GM19099 (cell line): ENCODE measurements at regions not wholly inside any gene's neighbourhood (a gene's known extent, or its start where the extent isn't known, plus 50 kb on each side); places are given as distances from the start of the nearest gene placed in this dataset.

Source experiments
- POLR2A ChIP-seq: IDR thresholded peaks from 3 replicates; pipeline ENCODE4 v1.6.1; 2011; ENCODE audit warnings: low read depth; ENCODE audit not compliant: insufficient read length; ENCODE audit errors: extremely low read depth

GRCh38 chr2:195338856-195339255 is 318.2 kb upstream of the SLC39A10 start:
- no peak for TF ChIP-seq POLR2A

- TF ChIP-seq POLR2A, result no peak
These were observed 319.4 kb upstream of the SLC39A10 start for GRCh38 chr2:195337597-195337996.

DNA sequence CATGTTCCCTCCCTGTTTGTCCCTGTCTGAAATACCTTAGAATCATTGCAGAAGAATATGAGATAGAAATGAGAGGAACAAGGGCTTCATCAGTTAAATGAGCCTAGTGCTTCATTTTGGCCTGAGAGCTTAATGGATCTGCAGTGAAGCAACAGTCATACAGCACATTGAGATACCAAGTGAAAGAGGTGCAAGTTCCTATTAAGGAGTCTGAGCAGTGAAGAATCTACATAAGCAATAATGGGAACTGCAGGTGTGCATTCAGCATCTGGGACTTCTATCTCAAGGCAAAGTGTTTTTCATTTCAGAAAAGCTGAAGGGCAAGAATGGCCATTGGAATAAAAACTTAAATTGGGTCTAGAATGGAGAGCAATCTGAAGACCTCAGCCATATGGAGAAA is 323.2 kb upstream of the SLC39A10 start:
- no peak for TF ChIP-seq POLR2A

GRCh38 chr2:195331966-195332365 is 325.1 kb upstream of the SLC39A10 start:
- no peak for TF ChIP-seq POLR2A

GRCh38 chr2:195331129-195331528 is 325.9 kb upstream of the SLC39A10 start:
- TF ChIP-seq POLR2A, result no peak

GRCh38 chr2:195330513-195330956 is 326.5 kb upstream of the SLC39A10 start:
- TF ChIP-seq POLR2A, result no peak

DNA sequence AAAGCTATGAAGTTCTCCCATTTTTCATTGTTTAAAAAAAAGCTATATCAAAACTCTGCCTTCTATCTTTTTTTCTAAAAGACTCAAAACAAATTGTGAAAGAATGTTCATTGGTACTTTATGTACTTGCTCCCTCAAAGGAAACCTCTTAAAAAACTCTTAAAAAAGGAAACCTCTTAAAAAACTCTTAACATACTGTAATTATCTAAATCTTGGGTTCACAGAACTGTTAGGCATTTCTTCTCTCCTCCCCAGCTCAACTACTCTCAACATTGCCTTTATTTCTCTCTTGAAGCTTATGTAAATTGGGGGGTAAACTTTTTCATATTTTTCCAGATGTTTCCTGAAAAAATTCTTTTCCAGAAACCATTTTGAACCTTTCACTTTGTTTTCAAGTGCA is 330.5 kb upstream of the SLC39A10 start:
- TF ChIP-seq POLR2A, result no peak

GRCh38 chr2:195322324-195322723 is 334.7 kb upstream of the SLC39A10 start:
- TF ChIP-seq POLR2A, result no peak

- TF ChIP-seq POLR2A, result no peak
These were observed 336.5 kb upstream of the SLC39A10 start for GRCh38 chr2:195320413-195320973.

DNA sequence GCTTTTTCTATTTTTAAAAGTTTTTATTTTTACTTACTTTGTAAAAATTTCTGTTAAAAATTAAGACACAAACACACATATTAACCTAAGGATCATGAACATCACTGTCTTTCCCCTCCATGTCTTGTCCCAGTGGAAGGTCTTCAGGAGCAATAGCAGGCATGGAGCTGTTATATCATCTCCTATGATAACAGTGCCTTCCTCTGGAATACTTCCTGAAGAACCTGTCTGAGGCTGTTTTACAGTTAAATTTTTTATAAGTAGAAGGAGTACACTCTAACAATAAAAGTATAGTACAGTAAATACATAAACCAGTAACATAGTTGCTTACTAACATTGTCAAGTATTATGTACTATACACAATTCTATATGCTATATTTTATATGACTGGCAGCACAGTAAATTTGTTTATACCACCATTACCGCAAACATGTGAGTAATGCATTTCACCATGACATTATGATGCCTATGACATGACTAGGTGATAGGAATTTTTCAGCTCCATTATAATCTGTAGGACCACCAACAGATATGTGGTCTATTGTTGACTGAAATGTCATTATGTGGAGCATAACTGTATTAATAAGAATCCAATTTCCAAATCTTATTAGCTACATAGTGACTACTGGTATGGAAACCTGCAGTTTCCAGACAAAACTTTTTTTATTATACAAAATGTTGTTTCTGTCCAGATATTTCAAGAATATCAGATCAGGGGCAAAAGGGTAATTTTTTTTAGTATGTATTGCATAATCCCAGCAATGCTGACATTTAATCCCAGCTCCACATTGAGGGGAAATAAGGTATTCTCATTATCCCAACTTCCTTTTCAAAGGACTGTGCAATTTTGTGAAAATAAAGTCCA is 337.2 kb upstream of the SLC39A10 start:
- no peak for TF ChIP-seq POLR2A

DNA sequence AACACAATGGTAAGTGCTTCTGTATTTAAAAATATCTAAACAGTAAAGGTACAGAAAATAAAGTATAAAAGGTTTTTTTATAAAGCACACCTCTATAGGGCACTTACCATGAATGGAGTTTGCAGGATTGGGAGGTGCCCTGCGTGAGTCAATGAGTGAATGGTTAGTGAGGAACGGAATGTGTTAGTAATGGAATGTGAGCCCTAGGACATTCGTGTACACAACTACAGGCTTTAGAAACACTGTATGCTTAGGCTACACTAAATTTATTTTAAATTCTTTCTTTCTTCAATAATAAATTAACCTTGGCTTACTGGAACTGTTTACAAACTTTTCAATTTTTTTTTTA is 337.9 kb upstream of the SLC39A10 start:
- TF ChIP-seq POLR2A, result no peak

DNA sequence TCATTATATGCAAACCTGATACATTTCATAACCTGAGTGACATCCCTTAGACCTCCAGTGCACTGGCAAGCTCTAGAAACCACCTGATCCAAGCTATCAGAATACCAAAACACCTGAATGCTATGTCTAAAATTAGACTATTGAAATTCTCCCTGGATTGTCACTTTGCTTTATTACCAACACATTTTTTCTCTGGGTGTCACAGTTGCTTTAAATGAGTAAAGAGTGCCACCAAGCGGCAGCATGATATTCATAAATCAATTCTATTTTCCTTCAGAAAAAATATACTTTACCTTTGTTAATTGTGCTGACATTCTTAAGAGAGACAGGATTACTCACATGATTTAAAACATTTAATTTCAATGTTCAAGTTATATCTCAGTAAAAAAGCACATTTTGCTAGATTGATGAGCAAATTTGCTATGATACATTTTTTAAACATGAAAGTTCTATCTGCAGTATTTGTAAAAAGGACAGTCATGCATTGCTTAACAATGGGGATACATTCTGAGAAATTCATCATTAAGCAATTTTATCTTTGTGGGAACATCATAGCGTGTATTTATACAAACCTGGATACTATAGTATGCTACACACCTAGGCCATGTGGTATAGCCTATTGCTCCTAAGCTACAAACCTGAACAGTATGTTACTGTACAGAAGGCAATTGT is 338.4 kb upstream of the SLC39A10 start:
- no peak for TF ChIP-seq POLR2A

DNA sequence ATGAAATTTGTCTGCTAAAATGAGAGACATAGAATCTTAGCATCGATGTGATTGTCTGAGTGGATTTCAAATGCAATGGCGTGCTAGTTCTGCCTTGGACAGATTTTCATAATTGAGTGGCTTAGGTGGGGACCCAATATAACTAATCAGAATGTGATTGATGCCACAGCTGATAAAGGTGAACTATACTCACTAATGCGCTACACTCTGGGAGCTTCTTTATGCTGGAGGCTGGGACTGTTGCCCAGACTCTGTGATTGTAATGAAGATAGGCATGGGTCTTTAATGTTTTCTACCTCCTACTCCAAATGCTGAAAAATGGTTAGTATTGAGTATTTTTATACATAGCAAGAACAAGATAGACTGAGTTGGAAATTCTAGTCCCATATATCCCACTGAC is 339.5 kb upstream of the SLC39A10 start:
- no peak for TF ChIP-seq POLR2A

- TF ChIP-seq POLR2A, result no peak
These were observed 340.5 kb upstream of the SLC39A10 start for GRCh38 chr2:195316486-195316885.

DNA sequence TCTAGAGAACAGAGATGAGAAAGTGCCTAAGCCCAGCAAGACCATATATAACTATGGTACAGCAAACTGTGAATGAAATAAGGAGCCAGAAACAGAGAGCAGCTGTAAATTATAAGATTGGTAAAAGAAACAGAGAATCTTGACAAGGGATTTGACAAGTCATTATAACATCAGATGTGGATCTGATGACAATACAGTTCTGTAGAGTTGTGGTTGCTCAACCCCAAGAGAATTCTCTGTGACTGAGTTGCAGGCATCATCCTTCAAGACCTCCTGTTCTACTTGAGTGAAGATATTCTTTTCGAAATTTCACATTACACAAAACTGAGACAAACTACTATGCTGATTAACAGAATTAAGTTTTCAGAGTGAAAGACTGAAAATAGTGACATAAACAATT is 343.1 kb upstream of the SLC39A10 start:
- TF ChIP-seq POLR2A, result no peak

DNA sequence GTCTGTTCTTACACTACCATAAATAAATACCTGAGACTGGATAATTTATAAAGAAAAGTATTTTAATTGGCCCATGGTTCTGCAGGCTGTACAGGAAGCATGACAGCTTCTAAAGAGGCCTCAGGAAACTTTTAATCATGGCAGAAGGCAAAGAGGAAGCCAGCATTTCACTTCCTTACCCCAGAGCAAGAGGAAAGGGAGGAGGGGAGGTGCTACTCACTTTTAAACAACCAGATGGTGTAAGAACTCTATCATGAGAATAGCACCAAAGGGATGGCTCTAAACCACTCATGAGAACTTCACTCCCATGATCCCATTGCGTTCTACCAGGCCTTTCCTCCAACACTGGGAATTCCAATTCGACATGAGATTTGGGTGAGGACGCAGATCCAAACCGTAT is 344.4 kb upstream of the SLC39A10 start:
- TF ChIP-seq POLR2A, result no peak

- TF ChIP-seq POLR2A, result no peak
These were observed 348.9 kb upstream of the SLC39A10 start for GRCh38 chr2:195308163-195308562.

- TF ChIP-seq POLR2A, result no peak
These were observed 349.3 kb upstream of the SLC39A10 start for GRCh38 chr2:195307751-195308150.
